GM19467 (cell line): ENCODE measurements at regions not wholly inside any gene's neighbourhood (a gene's known extent, or its start where the extent isn't known, plus 50 kb on each side); places are given as distances from the start of the nearest gene placed in this dataset.

Experiments used
- ATAC-seq: cut with Tn5 transposase; IDR thresholded peaks from one replicate; pipeline ENCODE4 v1.9.1; 2021; ENCODE audit warnings: mild to moderate bottlenecking, moderate library complexity; ENCODE audit not compliant: unreplicated experiment

DNA sequence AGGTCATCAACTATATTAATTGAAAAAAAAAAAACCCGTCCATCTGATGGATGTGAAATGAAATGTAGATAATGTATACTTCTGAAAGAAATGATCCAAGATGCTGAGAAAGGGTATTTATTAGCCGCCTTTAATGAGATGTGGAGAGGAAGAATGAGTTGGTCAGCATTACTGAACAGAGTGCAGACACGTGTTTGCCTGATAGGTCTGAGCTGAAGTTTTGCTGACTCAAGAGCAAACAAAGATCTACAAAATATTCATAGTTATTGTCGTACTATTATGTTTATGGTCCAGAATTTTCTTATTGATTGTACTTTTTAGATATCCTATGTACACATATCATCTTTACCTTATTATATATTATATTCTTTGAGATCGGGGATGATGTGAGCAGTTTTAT is 235.3 kb downstream of the RDH14 start:
- no peak for ATAC-seq

DNA sequence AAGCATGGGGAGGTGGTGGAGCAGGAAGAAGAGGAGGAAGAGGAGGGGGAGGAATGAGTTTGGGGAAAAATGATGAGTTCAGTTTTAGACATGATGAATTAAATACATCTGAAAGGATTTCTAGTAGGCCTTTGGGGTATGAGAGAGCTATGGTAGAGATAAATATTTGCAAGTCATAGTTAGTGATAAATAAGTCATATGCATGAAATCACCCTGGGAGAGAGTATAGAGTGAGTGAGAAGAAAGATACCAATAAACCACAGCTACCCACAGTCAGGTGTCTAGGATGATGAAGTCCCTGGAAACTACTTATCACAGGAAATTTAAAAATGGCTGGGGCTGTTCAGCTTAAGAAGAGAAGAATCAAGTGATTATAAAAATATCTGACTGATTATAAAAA is 240.5 kb downstream of the RDH14 start:
- ATAC-seq, result no peak

DNA sequence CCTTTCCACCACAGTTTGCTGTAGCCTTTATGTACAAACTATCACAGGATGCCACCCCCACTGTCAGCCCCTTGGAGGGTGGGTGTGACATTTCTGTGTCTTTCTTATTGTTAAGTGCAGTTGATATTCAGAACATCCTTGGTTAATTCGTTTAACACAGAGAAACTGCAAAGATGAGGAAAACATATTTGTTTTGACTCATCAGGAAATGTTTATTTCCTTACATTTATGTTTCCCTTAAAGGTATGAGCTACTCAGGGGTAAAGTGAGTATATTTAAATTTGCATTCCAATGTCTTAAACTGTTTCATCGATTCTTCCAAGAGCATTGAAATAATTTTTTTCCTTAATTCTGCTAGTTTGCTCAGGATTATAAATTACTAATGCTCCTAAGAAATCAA is 243.4 kb downstream of the RDH14 start:
- ATAC-seq, result no peak

DNA sequence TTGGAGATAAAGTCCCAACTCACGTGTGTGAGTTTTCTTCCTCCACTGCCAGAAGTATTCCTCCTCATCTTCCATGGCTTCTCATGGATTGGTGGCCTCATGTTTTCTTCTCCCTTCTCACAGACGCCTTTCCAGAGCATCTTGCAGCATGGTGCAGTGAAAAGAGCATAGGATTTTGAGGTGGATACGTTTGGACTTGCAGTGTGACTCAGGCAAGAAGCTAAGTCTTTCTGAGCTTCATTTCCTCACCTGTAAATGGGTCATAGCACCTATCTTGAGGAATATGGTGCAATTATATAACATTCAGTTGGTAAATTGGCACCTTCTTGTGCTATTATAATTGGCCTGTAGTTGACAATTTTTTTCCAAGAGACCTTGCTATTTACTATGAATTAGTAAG is 247.6 kb downstream of the RDH14 start:
- no peak for ATAC-seq

DNA sequence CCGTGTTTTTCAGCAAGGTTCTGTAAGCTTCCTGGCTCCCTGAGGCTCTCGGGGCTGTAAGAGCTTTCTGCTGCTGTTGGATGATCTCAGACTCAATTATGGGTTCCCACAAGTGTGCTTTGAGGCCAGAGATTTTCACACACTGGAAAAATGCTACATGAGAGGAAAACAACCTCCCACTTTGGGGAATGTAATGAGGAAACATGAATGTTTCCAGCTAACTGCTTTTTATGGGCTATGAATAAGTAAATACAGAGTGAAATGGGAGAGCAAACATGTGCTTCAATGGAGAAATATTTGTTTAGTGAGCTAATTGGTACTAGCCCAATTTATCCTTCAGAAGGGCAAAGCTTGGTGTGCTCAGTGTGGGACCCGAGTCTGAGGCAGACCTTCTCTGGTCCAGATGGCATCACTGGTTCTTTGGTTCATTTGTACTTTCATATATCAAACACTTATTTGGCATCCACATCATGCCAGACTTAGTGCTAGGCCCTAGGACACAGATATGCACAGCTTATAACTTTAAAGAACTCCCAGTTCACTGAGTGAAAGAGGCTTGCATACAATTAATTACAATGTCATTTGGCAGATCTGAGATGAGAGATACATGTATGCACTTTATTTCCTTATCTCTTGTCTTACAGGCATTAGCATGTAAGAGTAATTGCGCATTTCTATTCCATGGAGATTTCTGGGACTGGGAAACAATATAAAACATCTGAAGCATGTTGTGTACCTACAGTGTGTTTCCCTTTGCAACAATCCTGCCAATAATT is 248.8 kb downstream of the RDH14 start:
- no peak for ATAC-seq

DNA sequence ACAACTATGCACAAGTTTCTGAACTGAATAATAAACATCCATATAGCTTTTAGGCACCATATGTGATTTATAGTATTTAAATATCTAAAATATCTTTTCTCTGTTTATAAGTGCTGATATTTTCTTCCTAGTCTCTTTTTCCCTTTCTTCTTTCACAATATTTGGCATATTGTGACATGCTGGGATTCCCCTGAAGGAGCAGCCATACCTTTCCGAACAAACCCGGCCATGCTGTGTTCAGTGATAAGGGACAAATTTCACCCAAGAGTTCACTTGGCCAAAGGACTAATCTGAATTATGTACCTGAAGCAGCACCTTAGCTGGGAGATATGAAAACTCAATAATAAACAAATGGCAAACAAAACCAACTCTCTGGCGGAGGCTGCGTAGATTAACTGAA is 250.8 kb downstream of the RDH14 start:
- ATAC-seq, result no peak

DNA sequence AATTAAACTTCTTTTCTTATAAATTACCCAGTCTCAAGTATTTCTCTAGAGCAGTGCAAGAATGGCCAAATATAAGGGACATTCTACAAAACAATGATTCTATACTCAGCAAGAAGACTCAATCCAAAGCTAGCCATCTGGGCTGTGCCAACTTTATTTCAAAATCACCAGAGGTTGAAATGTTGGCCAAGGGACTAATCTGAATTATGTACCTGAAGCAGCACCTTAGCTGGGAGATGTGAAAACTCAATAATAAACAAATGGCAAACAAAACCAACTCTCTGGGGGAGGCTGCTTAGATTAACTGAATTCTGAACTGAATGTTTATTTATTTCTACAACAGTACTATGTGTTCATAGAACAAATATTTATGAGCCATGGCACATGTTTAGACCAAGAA is 251.3 kb downstream of the RDH14 start:
- ATAC-seq, result no peak

DNA sequence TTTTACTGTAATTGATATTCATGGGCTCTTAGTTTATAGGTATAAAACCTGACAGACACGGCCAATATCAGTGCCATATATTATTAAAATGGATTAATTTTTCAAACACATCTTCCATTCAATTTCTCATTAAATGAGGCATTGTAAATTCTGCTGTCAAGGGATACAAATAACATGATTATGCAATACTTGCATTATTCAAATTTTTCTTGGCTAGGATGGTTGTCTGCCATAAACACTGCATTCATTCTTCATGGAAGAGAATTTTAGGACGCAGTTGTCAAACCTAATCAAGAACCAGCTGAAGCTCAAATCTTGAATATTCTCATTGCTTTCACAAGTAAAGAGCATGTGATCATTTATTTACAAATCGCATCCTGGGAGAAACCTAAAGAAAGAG is 255.6 kb downstream of the RDH14 start:
- ATAC-seq, result no peak

DNA sequence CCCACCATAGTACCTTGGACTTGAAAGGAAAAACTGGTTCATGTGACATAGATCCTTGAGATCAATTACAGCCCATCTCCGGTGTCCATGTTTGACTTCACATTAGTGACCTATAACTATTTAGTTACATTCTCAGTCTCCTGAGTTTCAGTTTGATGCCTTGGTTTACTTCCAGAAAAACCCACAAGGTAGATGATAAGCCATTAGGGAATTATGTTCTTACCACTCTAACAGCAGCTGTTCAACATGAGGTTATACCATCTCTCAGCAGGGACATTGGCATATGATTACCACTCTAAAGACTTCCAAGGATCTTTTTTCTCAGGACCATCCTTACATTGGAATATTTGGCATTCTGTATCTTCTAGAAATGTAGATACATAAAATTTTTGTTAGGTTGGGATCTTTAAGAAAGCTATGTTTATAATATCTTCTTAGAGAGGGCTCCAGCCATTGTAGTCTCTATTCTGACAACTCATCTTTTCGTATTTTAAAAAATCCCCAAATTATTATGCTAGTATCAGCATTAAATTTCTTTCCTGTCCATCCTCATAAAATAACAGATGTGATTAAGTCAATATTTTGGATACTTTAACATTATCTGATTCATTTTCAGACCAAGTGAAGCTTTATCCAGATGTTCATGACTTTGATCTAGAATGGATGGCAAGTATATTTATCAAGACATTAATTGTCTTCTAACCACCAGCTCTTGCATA is 258.9 kb downstream of the RDH14 start:
- no peak for ATAC-seq

DNA sequence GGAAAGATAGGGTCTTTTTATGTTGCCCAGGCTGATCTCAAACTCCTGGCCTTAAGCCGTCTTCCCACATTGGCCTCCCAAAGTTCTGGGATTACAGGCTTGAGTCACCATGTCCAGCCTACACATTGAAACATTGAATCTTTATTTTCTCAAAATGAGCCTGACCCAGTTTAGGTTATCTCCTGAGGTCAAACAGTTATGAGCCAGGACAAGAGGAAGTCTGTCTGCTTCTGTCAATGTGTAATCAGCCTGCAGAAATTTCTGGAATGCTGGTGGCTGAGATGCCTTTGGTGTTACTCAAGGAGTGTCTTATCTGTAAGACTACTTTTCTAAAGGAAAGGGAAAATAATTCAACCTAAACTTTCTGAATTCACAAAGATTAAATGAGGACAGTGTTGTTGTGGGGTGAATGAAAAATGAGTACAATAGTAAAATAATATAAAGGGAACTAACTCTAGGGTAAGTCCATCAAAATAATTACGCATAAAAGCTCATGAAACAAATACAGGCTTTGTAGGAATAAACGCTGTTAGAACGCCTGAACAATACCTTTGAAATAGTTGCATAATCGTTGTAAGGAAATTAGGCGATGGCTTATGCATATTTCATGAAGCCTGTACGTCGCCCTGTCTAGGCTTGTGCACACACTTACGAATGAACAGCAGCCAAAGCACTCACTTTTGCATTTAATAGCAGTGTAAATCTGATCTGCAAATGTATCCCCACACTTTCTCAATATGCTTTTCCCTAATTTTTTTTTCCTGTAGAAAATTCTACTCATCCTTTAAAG is 260.8 kb downstream of the RDH14 start:
- ATAC-seq, result no peak

DNA sequence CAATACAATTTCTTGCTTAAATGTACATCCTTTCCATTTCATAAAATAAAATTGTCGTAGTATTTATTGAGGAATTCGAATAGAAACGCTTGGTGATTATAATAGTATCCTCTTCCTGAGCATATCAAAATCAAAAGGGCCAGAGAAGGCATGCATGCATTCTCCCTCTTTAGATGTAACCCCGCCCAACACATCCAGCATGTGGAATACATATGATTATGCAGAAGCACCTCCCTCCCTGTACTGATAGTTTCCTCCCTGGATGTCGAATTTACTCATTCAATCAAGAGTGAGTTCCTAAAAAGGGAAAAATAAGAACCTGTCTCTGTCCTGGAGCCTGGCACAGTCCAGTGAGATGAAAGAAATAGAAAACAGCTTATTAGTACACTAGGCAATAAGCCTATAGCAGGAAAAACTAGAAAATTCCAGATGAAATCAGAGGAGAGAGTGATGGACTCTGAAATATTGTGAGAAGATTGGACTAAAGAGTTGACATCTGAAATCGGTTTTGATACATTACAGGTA is 262.9 kb downstream of the RDH14 start:
- ATAC-seq, result no peak

DNA sequence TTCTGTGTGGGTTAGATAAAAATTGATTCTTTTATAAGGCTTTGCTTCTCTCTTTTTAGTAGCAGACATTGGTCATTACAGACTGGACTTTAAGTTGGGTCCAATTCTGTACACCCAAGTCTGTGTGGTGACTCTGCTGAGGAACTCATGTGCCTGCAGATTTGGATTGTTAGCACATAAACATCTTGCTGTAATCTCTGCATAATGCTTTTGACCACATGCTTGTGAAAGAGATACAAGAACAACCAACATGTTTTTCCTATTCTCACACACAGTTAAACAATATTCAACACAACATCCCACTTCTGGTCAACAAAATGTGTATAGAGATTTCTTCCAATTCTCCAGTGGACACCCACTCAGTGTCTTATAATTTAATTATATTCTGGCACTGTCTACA is 270.1 kb downstream of the RDH14 start:
- ATAC-seq, result no peak

DNA sequence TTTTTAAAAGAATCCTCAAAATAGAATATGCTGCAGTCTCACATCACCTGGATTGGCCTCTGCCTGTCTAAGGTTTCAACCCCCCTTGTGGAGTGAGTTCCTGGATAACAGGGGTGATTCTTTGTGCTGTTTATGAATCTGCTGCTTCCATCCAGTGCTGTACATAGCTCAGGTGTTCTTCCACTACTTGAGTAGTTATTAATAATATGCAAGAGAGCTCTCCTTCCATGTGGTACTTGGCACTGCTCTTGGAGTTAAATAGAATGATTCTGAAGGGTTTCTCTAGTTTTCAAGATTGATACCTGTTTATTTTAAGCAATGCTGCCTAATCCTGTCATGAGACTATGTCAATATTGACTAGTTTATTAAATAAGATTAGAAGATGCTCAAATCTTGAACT is 273.6 kb downstream of the RDH14 start:
- ATAC-seq, result no peak

DNA sequence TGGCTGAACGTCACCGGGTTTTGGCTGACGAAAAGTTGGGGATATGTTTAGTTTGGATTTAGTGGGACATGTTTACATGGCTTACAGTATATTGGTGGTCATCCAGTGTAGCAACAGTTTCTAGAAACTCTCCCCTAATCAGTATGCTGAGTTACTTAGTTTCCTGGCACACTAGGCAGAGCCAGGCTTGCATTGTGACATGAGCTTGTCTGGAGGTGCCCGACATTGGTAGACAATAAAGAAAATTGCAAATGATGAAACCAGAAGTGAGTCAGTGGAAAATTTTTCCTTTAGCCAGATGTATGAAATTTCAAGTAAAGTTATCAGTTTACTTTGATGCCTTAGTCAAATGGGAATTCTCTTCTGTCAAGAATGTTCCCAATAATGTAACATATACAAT is 276.1 kb downstream of the RDH14 start:
- ATAC-seq, result no peak

DNA sequence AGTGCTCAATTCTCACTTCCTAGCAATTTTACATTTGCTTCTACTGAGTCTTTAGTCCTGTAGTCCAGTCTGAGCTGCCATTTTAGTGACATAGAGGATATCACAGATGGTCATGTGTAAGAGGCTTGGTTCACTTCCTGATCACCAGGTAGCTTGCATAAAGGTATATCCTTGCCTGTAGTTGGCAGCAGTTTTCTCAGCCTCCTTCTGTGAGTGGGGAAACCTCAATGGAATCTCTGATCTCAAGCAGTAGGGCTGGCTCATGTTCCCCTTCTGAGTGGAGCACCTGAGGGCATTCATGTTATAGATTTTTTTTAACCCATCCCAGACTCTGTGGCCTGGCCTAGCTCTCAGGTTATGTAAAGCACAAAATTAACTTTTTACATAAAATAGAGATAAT is 278.4 kb downstream of the RDH14 start:
- no peak for ATAC-seq

DNA sequence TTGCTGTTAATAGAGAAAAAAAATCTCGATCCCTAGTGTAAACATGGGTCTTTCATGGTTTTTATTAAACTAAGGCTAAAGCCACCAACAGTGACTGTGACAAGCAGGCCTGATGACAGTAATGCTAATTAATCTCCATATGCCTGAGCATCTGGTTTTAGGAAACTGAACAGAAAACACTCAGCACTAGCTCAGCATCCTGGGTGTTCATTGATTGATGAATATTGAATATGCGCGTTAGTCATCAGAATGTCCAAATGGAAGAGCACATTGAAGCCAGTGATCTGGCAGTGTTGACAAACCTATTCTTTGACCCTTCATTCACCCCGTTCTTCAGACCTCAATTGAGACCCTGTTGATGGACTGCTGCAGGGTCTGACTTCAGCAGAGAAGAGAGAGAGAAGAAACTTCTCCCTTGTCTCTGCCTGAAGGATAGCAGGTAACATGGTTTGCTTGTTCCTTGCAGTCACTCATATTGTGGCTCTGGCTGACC is 283.8 kb downstream of the RDH14 start:
- no peak for ATAC-seq

DNA sequence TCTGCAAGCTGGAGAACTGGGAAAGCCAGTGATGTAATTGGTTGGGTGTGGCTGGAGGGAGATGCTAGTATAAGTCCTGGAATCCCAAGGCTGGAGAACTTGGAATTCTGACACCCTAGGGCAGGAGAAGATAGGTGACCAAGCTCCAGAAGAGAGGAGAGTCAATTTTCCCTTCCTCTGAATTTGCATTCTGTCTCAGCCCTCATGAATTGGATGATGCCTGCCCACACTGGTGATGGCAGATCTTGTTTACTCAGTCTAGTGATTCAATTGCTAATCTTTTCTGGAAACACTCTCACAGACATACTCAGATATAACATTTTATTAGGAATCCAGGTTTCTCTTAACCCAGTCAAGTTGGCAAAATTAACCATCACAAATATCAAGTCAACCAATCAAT is 287.2 kb downstream of the RDH14 start:
- no peak for ATAC-seq

DNA sequence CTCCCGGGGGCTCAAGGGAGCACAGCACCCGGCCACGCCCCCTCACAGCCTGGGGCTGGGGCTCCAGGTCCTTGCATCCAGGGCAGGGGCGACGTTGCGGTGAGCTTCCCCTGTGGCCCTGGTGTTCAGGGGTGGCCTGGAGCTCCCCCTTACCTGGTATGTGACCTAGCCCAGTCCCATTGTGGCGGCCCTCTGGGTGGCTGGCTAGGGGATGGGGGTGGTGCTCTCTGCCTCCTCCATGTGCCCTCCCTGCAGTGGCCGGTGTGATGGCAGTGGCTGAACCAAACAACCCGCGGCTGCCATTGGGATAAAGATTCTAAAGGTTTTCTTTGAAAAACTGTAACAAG is 288.3 kb downstream of the RDH14 start:
- ATAC-seq, result no peak

DNA sequence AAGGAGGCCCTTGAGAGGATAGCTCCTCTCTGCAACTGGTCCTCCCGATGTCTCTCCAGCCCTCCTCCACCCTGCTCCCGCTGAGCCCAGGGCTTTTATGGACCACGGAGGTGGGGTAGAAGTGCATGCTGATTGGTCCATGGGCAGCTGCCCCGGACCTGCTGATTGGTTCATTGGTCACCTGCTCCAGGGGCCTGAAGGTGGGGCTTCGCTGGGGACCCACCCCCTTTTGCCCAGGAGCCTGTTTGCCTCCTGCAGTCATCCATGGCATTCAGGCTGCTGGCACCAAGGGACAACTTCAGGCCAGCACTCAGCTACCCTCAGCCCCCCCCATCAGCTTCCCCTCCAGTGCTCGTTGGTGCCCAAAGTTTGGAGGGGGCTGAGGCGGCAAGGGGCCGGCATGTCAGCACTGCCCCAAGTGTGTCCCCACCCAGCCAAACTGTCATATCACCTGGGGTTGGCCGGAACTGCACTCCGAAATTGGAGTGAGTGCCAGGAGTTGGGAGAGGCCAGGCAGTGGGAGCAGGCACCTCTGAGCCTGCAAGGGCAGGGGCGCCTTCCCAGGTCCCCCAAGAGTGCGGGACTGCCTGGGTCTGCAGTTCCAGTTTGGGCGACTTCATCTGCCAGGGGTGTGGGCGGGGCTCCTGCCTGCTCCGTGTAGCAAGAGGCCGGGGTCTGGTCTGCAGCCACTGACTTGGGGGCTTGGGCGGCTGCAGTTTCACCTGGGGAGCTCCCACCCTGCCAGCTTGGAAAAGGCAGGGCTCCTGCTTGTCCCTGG is 288.9 kb downstream of the RDH14 start:
- ATAC-seq, result no peak

DNA sequence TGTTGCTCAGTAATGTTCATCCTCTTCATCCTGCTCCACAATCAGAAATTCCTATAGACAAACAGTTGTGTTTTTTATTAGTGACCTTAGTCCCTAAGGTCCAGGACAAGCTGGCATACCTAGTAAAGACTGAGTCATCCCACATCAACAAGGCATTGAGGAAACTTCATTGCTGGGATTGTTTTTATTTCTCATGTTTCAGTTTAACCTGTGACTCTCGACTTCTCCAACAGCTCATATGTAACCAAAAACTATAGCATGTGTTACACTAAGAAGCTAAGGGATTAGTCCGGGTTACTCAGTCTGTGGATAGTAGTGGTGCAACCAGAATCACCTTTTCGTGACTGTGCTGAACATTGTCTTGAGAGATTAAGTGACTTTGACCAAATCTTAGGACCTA is 292.1 kb downstream of the RDH14 start:
- no peak for ATAC-seq

DNA sequence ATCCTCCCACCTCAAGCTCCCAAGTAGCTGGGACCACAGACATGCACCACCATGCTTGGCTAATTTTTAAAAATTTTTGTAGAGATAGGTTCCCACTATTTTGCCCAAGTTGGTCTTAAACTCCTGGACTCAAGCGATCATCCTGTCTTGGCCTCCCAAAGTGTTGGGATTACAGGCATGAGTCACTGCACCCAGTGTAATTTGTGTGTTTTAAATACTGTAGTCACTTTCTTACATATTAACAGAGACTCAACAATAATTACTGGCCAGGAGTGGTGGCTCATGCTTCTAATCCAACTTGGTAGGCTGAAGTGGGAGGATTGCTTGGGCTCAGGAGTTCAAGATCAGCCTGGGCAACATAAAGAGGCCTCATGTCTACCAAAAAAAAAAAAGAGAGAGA is 293.0 kb downstream of the RDH14 start:
- ATAC-seq, result no peak
